Astrocyte (in vitro differentiated cells and primary cell): ENCODE measurements at regions not wholly inside any gene's neighbourhood (a gene's known extent, or its start where the extent isn't known, plus 50 kb on each side); places are given as distances from the start of the nearest gene placed in this dataset.

ENCODE experiments used
- CTCF ChIP-seq: IDR thresholded peaks from 2 replicates; pipeline ENCODE4 v1.5.1; 2011; ENCODE audit warnings: low read depth, mild to moderate bottlenecking, inconsistent platforms, low read length, moderate library complexity; ENCODE audit not compliant: insufficient read depth
- EZH2 ChIP-seq: IDR thresholded peaks from 2 replicates; pipeline ENCODE4 v1.6.1; 2012; ENCODE audit warnings: mild to moderate bottlenecking, low read length, inconsistent platforms; ENCODE audit not compliant: insufficient read depth

DNA sequence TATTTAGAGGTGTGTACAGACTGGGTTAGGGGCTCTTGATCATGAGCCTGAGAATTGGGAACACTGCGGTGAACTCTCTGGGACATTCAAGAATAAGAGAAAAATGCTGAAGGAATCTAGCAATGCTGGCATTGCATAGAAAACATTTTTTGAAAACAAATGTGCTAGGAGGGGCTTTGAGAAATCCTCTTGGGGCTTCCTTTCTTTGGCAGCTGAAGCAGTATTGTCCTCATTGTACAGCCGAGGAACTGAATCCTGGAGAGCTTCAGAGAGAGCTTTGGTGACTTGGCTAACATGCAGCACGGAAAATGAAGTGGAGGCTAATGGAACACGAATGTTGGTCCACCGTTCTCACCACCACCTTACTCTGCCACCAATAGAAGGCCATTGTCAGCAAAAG is 107.3 kb upstream of the EFEMP1 start:
- TF ChIP-seq CTCF = no peak
- no peak for TF ChIP-seq EZH2
